WTC11 (cell line): ENCODE measurements at regions not wholly inside any gene's neighbourhood (a gene's known extent, or its start where the extent isn't known, plus 50 kb on each side); places are given as distances from the start of the nearest gene placed in this dataset.

Experiments
- ATAC-seq: fragments of 200-7000 bp; cut with Tn5 transposase; 2 replicates; pipeline ENCODE4 v1.10.0; 2021; ENCODE audit warnings: mild to moderate bottlenecking, moderate library complexity
- CTCF ChIA-PET: fragments of 300-600 bp; sonication (Branson Sonifier 250); formaldehyde crosslinking; loops from one replicate; lab custom pipeline; 2021; ENCODE audit warnings: antibody characterized with exemption; lab: Charles Lee
- POLR2A ChIA-PET: fragments of 350-600 bp; sonication (Branson Sonifier 250); formaldehyde crosslinking; loops from one replicate; lab custom pipeline; 2021; ENCODE audit warnings: antibody characterized with exemption; lab: Charles Lee
- DNase-seq: peaks from one replicate; pipeline ENCODE4 v3.0.0; 2021; ENCODE audit warnings: low spot score
- H3K27ac Mint-ChIP-seq: 2 replicates; pipeline ENCODE4 v1.8.0; 2021; ENCODE audit warnings: mixed read lengths
- H3K27me3 Mint-ChIP-seq: 2 replicates; pipeline ENCODE4 v1.8.0; 2021; ENCODE audit warnings: low read depth, mild to moderate bottlenecking, moderate library complexity, mixed read lengths
- H3K36me3 Mint-ChIP-seq: 2 replicates; pipeline ENCODE4 v1.8.0; 2021; ENCODE audit warnings: mixed read lengths
- H3K4me1 Mint-ChIP-seq: 2 replicates; pipeline ENCODE4 v1.8.0; 2022; ENCODE audit warnings: mixed read lengths
- H3K4me3 Mint-ChIP-seq: 2 replicates; pipeline ENCODE4 v1.8.0; 2021; ENCODE audit warnings: mild to moderate bottlenecking, moderate library complexity, mixed read lengths
- H3K9me3 Mint-ChIP-seq: 2 replicates; pipeline ENCODE4 v1.8.0; 2021; ENCODE audit warnings: mixed read lengths
- CREB1 ChIP-seq: sonication (generic); formaldehyde crosslinking; IDR thresholded peaks from 2 replicates; pipeline ENCODE4 v1.8.0; 2023; ENCODE audit warnings: mild to moderate bottlenecking, missing genetic modification reagents
- EMX1 ChIP-seq: fragments of 250-450 bp; sonication (Bioruptor Pico); IDR thresholded peaks from 2 replicates; pipeline ENCODE4 v1.8.0; 2021; ENCODE audit warnings: mild to moderate bottlenecking
- FOXK1 ChIP-seq: sonication (generic); formaldehyde crosslinking; IDR thresholded peaks from 2 replicates; pipeline ENCODE4 v1.8.0; 2022; ENCODE audit warnings: mild to moderate bottlenecking, moderate library complexity, missing genetic modification reagents
- GRHL2 ChIP-seq: fragments of 250-450 bp; sonication (Bioruptor Pico); IDR thresholded peaks from 2 replicates; pipeline ENCODE4 v1.8.0; 2022; ENCODE audit warnings: mild to moderate bottlenecking, moderate library complexity; ENCODE audit not compliant: insufficient replicate concordance, severe bottlenecking
- GTF2I ChIP-seq: fragments of 250-450 bp; sonication (Bioruptor Pico); conservative IDR thresholded peaks from 2 replicates; pipeline ENCODE4 v1.4.0; 2021; ENCODE audit warnings: mild to moderate bottlenecking
- HMGA2 ChIP-seq: fragments of 250-450 bp; sonication (Bioruptor Pico); IDR thresholded peaks from 2 replicates; pipeline ENCODE4 v1.4.0; 2021; ENCODE audit warnings: mild to moderate bottlenecking, moderate library complexity
- IRF2 ChIP-seq: sonication (generic); formaldehyde crosslinking; IDR thresholded peaks from 2 replicates; pipeline ENCODE4 v1.8.0; 2022; ENCODE audit warnings: low read depth, missing genetic modification reagents, borderline replicate concordance
- JAZF1 ChIP-seq: fragments of 250-450 bp; sonication (Bioruptor Pico); IDR thresholded peaks from 2 replicates; pipeline ENCODE4 v1.9.0; 2021; ENCODE audit warnings: moderate library complexity, mild to moderate bottlenecking, inconsistent platforms
- NR2C2 ChIP-seq: sonication (generic); formaldehyde crosslinking; IDR thresholded peaks from 2 replicates; pipeline ENCODE4 v1.8.0; 2022; ENCODE audit warnings: mild to moderate bottlenecking, missing genetic modification reagents
- TEAD4 ChIP-seq: sonication (generic); formaldehyde crosslinking; IDR thresholded peaks from 2 replicates; pipeline ENCODE4 v1.8.0; 2022; ENCODE audit warnings: mild to moderate bottlenecking, missing genetic modification reagents
- TP53 ChIP-seq: sonication (generic); formaldehyde crosslinking; IDR thresholded peaks from 2 replicates; pipeline ENCODE4 v1.8.1; 2023; ENCODE audit warnings: mild to moderate bottlenecking, missing genetic modification reagents
- ZBTB21 ChIP-seq: sonication (generic); formaldehyde crosslinking; IDR thresholded peaks from 2 replicates; pipeline ENCODE4 v1.8.1; 2023; ENCODE audit warnings: mild to moderate bottlenecking, missing genetic modification reagents, borderline replicate concordance
- ZNF263 ChIP-seq: sonication (generic); formaldehyde crosslinking; IDR thresholded peaks from 2 replicates; pipeline ENCODE4 v1.8.1; 2022; ENCODE audit warnings: low read depth, mild to moderate bottlenecking, moderate library complexity, missing genetic modification reagents
- ZNF671 ChIP-seq: fragments of 250-450 bp; sonication (Bioruptor Pico); IDR thresholded peaks from 2 replicates; pipeline ENCODE4 v1.8.0; 2021; ENCODE audit warnings: mild to moderate bottlenecking
- TF ChIP-seq, protein P1 (sequence below): fragments of 250-450 bp; sonication (Bioruptor Pico); IDR thresholded peaks from 2 replicates; pipeline ENCODE4 v1.9.0; 2021; ENCODE audit warnings: mild to moderate bottlenecking
- TF ChIP-seq, protein P2 (sequence below): sonication (generic); formaldehyde crosslinking; IDR thresholded peaks from 2 replicates; pipeline ENCODE4 v1.8.1; 2023; ENCODE audit warnings: mild to moderate bottlenecking, missing genetic modification reagents, borderline replicate concordance
- TF ChIP-seq, protein P3 (sequence below): fragments of 250-450 bp; sonication (Bioruptor Pico); IDR thresholded peaks from 2 replicates; pipeline ENCODE4 v1.9.0; 2021; ENCODE audit warnings: mild to moderate bottlenecking, borderline replicate concordance
- TF ChIP-seq, protein P4 (sequence below): sonication (generic); formaldehyde crosslinking; IDR thresholded peaks from 2 replicates; pipeline ENCODE4 v1.8.1; 2023; ENCODE audit warnings: mild to moderate bottlenecking, missing genetic modification reagents, moderate library complexity
- TF ChIP-seq, protein P5 (sequence below): sonication (generic); formaldehyde crosslinking; IDR thresholded peaks from 2 replicates; pipeline ENCODE4 v1.8.1; 2022; ENCODE audit warnings: low read depth, mild to moderate bottlenecking, moderate library complexity, missing genetic modification reagents, borderline replicate concordance

DNA sequence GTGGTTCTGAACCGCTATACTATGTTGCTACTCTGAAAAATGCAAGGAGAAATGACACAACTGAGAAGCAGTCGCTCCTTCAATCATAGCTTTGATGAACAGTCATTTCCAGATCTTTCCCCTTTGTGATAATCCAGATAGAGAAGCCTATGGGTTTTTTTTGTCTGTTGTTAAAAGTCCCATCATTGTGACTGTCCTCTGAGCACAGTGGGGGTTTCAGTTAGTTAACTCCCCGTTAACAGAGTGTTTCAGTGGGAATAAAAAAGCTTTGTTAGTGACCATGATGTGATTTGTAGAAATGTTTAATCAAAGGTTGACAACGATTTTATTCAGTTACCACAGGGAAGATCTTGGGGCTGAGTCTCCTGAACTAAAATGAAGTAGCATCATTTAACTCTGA, 176.2 kb upstream of the MAOA start:
- POLR2A ChIA-PET = no interaction called here
- no peak for ATAC-seq
- peaks cover 18% of the 10 kb centered on the region for H3K4me1 Mint-ChIP-seq

DNA sequence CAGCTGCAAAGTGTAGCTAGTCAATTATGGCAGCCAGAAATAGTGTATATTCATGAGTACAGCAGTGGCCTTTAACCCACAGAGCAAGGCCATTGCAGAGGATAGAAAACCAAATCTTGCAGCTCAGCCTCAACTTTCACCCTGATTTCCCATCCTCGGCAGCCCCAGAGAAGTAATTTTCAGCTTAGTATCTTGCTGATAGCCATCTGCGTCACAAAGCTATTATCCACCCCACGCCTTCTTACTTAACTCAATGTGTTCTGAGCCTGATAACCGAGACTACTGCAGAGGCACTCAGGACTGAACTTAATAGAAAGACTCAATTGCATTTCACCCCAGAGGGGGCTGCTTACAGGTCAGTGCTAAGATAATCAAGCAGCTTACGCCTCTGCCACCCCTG, 174.5 kb upstream of the MAOA start:
- Mint-ChIP-seq H3K36me3 (no peaks in the 10 kb centered on the region; the same call in 1 of the 2 replicates), H3K4me1 (peaks cover 18% of the 10 kb centered on the region), H3K4me3 (no peak overlapping the region), H3K27me3 (no peaks in the 10 kb centered on the region), H3K9me3 (peaks cover 4% of the 10 kb centered on the region; the same call in 1 of the 2 replicates), H3K27ac (no peak overlapping the region; the same call in 1 of the 2 replicates)
- ChIA-PET POLR2A (no interaction called here), CTCF (no interaction called here)
- DNase-seq = no peak
- TF ChIP-seq TEAD4 (CRISPR knock-in tag) (no peak), ZNF263 (CRISPR knock-in tag) (no peak), HMGA2 (CRISPR knock-in tag) (no peak), FOXK1 (CRISPR knock-in tag) (no peak), ZNF671 (CRISPR knock-in tag) (no peak), ZBTB21 (CRISPR knock-in tag) (no peak), NR2C2 (CRISPR knock-in tag) (no peak)
- TF ChIP-seq, protein P1, sequence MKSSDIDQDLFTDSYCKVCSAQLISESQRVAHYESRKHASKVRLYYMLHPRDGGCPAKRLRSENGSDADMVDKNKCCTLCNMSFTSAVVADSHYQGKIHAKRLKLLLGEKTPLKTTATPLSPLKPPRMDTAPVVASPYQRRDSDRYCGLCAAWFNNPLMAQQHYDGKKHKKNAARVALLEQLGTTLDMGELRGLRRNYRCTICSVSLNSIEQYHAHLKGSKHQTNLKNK (CRISPR knock-in tag) = no peak
- TF ChIP-seq, protein P2, sequence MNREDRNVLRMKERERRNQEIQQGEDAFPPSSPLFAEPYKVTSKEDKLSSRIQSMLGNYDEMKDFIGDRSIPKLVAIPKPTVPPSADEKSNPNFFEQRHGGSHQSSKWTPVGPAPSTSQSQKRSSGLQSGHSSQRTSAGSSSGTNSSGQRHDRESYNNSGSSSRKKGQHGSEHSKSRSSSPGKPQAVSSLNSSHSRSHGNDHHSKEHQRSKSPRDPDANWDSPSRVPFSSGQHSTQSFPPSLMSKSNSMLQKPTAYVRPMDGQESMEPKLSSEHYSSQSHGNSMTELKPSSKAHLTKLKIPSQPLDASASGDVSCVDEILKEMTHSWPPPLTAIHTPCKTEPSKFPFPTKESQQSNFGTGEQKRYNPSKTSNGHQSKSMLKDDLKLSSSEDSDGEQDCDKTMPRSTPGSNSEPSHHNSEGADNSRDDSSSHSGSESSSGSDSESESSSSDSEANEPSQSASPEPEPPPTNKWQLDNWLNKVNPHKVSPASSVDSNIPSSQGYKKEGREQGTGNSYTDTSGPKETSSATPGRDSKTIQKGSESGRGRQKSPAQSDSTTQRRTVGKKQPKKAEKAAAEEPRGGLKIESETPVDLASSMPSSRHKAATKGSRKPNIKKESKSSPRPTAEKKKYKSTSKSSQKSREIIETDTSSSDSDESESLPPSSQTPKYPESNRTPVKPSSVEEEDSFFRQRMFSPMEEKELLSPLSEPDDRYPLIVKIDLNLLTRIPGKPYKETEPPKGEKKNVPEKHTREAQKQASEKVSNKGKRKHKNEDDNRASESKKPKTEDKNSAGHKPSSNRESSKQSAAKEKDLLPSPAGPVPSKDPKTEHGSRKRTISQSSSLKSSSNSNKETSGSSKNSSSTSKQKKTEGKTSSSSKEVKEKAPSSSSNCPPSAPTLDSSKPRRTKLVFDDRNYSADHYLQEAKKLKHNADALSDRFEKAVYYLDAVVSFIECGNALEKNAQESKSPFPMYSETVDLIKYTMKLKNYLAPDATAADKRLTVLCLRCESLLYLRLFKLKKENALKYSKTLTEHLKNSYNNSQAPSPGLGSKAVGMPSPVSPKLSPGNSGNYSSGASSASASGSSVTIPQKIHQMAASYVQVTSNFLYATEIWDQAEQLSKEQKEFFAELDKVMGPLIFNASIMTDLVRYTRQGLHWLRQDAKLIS (CRISPR knock-in tag) = no peak
- ATAC-seq = peak; percentile 38; the same call in 1 of the 2 replicates

More for the DNA sequence above, 176.2 kb upstream of the MAOA start:
- no peak for TF ChIP-seq EMX1 (CRISPR knock-in tag)
- no peak for TF ChIP-seq GRHL2 (CRISPR knock-in tag)
- no peak for TF ChIP-seq ZNF671 (CRISPR knock-in tag)
- TF ChIP-seq, protein P3, sequence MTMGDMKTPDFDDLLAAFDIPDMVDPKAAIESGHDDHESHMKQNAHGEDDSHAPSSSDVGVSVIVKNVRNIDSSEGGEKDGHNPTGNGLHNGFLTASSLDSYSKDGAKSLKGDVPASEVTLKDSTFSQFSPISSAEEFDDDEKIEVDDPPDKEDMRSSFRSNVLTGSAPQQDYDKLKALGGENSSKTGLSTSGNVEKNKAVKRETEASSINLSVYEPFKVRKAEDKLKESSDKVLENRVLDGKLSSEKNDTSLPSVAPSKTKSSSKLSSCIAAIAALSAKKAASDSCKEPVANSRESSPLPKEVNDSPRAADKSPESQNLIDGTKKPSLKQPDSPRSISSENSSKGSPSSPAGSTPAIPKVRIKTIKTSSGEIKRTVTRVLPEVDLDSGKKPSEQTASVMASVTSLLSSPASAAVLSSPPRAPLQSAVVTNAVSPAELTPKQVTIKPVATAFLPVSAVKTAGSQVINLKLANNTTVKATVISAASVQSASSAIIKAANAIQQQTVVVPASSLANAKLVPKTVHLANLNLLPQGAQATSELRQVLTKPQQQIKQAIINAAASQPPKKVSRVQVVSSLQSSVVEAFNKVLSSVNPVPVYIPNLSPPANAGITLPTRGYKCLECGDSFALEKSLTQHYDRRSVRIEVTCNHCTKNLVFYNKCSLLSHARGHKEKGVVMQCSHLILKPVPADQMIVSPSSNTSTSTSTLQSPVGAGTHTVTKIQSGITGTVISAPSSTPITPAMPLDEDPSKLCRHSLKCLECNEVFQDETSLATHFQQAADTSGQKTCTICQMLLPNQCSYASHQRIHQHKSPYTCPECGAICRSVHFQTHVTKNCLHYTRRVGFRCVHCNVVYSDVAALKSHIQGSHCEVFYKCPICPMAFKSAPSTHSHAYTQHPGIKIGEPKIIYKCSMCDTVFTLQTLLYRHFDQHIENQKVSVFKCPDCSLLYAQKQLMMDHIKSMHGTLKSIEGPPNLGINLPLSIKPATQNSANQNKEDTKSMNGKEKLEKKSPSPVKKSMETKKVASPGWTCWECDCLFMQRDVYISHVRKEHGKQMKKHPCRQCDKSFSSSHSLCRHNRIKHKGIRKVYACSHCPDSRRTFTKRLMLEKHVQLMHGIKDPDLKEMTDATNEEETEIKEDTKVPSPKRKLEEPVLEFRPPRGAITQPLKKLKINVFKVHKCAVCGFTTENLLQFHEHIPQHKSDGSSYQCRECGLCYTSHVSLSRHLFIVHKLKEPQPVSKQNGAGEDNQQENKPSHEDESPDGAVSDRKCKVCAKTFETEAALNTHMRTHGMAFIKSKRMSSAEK = no peak
- TF ChIP-seq, protein P4, sequence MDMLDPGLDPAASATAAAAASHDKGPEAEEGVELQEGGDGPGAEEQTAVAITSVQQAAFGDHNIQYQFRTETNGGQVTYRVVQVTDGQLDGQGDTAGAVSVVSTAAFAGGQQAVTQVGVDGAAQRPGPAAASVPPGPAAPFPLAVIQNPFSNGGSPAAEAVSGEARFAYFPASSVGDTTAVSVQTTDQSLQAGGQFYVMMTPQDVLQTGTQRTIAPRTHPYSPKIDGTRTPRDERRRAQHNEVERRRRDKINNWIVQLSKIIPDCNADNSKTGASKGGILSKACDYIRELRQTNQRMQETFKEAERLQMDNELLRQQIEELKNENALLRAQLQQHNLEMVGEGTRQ (CRISPR knock-in tag) = no peak
- TF ChIP-seq, protein P5, sequence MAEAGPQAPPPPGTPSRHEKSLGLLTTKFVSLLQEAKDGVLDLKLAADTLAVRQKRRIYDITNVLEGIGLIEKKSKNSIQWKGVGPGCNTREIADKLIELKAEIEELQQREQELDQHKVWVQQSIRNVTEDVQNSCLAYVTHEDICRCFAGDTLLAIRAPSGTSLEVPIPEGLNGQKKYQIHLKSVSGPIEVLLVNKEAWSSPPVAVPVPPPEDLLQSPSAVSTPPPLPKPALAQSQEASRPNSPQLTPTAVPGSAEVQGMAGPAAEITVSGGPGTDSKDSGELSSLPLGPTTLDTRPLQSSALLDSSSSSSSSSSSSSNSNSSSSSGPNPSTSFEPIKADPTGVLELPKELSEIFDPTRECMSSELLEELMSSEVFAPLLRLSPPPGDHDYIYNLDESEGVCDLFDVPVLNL (CRISPR knock-in tag) = no peak
- no peak for TF ChIP-seq CREB1 (CRISPR knock-in tag)
- TF ChIP-seq IRF2 = no peak
- TF ChIP-seq TP53 (CRISPR knock-in tag) = no peak
- TF ChIP-seq GTF2I = no peak
- TF ChIP-seq, protein P1 (CRISPR knock-in tag) = no peak
- TF ChIP-seq JAZF1 = no peak
- H3K36me3 Mint-ChIP-seq = no peaks in the 10 kb centered on the region; the same call in 1 of the 2 replicates
- peaks cover 4% of the 10 kb centered on the region; the same call in 1 of the 2 replicates for H3K9me3 Mint-ChIP-seq
- H3K27ac Mint-ChIP-seq = no peak overlapping the region
- no peak for DNase-seq
- H3K27me3 Mint-ChIP-seq = no peaks in the 10 kb centered on the region
- no peak overlapping the region for H3K4me3 Mint-ChIP-seq
- CTCF ChIA-PET = interaction anchor here (1.1 kb wide), 1 partner anchor 130 kb away, joined by 3 read pairs; no protein-coding TSS in a partner anchor
